HG02798 (cell line): ENCODE measurements at regions not wholly inside any gene's neighbourhood (a gene's known extent, or its start where the extent isn't known, plus 50 kb on each side); places are given as distances from the start of the nearest gene placed in this dataset.
"Not testable (repeated sequence)": the region's sequence is repeated elsewhere in the genome, so short reads cannot be mapped to it uniquely, and the experiment has no call there.

ENCODE experiments used
- ATAC-seq: cut with Tn5 transposase; IDR thresholded peaks from one replicate; pipeline ENCODE4 v1.9.1; 2021; ENCODE audit warnings: mild to moderate bottlenecking; ENCODE audit not compliant: unreplicated experiment, poor library complexity

DNA sequence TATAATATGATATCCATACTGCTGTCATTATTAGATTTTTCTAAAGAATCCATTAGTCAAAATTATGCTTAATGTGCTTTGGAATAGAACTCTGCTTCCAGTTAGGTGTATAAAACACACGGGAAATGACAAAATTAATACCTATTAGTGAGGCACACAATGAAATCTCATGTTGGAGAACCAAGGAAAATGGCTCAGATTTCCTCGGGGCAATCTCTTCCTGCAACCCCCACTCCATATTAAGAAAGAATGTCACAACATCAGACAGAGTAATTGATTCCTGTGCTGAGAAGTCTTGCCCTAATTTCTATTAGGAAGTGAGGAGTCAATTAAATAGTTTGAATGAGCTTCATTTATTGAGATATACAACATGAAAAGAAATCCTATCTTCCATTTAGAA lies 299.8 kb upstream of the KITLG start:
- no peak for ATAC-seq

DNA sequence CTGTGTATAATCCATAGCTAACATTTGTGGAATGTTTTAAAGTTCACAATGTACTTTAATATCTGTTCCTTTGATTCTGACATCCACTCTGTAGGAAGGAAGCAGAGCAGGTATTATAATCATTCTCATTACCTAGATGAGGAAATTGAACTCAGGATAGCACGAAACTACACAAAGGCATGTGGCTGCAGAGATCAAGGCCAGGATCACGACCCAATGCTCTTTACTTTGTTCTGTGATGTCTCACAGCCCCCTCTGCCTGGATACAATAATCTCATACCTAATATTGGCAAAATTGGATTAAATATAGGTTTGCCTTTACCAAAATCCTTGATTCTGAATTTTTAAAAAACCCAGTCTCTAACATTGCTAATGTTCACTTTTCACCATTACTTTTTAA lies 298.0 kb upstream of the KITLG start:
- no peak for ATAC-seq

DNA sequence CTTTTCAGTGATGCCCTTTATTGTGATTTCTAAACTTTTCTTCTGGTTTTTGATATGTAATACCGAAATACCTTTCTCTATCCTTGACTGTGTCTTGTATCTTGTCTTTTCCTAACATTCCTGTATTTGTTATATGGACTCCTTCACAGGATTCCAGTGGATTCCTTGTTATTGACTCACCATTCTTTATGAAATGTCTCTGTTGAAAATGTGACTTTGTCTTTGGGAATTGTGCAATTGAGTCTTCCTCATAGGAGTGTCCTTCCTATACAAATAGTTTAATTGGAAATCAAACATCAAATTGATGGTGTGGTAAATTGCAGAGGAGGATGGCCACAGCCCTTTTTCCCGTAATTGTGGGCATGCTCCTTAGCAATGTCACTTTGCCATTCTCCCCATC lies 296.6 kb upstream of the KITLG start:
- ATAC-seq = no peak

DNA sequence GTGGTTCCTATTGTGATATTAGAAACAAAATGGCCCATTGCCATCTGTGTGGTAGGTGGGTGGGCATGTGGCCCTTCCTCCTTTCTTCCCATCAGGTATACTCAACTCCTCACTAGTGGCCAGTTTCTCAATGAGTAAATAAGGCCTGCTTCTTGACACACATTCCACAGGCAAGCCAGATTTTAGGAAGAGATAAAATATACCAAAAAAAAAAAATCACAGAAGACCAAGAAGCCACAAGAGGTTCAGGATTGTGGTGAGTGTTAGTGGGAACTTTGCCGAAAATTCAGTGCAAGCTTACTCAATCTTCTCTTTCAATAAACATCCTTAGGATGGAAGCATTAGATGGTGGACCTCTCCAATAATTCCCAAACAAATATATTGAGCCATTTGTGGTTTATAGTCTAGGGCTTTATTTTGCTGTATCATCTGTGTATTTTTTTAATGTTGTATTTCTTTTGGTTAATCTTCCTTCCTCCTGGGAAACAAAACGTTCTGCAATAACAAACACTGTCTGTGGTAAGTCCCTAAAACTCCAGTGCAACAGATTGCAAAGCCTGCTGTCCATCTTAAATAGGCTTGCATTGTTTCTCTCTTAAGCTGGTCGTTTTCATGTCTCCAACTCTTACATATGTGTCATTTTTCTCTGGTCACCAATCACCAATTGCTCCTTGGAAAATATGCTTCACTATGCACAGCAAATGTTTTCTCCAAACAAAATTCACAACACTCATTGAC lies 289.9 kb upstream of the KITLG start:
- peak; percentile 33 for ATAC-seq

DNA sequence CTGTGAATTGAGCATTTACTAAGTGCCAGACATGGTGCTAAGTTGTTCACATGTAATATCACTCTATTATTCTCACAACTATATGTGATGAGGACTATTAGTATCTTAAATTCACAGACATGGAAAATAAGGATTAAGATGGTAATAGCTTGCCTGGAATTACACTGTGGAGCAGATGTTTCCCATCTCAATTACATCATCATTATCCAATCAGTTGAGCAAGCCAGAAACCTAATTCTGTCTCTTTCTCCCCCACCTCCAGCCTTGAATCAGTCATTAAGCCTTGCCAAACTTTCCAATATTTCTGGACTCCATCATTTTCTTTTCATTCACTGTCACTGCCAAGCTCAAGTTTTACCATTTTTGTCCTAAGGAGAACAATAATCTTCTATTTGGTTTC lies 287.8 kb upstream of the KITLG start:
- ATAC-seq = no peak

DNA sequence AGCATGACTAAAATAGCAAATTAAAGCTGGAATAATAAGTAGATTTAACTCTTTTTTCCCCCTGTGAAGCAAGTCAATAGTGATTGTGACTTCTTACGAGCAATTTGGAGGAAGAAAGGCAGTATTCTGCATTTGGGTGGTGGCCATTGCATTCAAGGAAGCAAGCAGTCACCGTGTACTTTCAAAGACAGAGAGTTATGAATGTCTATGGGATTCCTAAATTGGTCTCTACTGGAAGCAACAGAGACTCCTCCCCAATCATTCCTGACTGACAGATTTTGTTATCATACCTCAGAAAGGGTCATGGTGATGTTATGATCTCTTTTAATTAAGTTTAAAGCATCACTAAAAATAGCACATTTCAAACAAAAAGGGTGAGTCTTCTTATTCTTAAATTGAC lies 287.2 kb upstream of the KITLG start:
- no peak for ATAC-seq

DNA sequence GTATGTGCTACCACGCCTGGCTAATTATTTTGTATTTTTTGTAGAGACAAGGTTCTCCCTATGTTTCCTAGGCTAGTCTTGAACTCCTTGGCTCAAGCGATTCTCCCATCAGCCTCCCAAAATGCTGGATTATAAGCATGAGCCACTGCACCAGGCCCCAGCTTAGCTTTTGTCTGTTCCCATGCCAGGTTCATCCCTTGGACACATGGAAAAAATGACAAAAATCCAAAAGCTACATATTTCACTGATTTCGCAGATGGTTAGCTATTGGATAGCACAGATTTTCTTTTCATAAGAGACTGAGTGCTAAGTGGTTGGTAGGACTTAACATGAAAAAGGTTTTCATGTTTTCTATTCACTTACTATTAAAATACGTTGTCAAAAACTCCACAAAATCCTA lies 286.6 kb upstream of the KITLG start:
- ATAC-seq = no peak

DNA sequence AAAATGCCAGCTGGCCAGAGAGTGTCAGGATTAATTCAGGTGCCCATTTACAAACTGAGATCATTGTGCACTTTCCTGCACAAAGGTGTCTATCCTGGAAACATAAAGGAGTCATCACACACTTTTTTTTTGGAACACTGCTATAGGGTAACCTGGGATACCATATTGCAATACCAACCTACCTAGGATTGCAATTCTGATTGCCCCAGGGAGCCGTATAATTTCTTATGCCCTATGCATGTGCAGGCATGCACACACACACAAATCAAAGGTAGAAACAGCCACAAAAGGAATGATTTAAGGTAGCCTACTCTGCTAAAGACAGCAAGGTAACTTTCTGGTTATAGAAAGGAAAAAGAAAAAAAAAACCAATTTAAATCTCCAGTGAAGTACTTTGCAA lies 285.3 kb upstream of the KITLG start:
- no peak for ATAC-seq

DNA sequence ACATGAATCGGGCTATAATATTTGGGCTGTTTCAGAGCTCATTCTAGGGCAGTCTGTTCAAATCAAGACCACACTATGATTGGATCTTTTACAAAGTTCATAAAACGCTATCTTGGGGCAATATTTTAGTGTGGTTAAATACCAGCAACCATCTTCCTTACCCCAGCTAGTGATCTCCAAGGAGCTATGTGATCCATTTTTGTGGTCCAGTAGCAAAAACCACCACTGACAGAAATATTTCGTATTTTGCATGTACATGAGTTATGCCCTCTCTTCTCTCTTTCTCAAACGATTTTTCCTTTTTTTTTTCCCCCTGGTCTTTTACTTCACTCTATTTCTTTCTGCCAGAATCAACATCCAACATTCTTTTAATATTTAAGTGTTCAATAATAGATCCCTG lies 280.6 kb upstream of the KITLG start:
- no peak for ATAC-seq

DNA sequence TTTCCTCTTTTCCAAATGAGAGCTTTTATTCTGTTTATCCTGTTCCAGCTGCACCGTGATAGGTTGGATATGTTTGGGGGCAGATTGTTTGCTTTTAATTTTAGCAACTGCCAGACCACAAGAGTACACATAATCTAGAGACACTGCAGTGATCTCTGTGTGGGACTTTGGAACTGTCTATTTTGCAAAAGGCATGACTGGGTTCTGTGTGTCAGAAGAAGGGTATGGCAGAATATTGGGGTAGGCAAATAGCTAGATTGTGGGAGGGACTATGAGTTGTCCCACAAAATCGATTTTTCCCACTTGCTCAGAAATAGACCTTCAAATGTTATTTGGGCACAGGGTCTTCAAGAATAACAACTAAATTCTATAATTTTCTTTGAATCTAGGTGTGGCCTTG lies 275.9 kb upstream of the KITLG start:
- no peak for ATAC-seq

DNA sequence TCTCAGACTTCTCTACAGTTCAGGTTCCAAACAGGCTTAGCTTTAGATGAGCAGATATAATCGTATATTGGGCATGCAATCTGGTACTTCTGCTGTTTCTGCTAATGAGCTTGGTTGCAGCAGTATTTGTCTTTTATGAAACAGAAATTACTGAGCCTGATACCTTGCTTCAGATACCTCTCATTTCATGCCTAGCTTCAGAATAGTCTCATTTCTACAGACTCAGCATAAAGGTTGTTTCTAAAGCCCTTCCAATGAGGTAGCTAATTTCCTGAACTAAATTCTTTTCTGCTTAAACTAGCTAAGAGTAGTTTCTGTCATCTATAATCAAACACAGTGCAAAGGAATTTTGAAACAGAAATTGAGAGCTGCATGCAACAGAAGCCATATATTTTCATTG lies 275.0 kb upstream of the KITLG start:
- no peak for ATAC-seq

DNA sequence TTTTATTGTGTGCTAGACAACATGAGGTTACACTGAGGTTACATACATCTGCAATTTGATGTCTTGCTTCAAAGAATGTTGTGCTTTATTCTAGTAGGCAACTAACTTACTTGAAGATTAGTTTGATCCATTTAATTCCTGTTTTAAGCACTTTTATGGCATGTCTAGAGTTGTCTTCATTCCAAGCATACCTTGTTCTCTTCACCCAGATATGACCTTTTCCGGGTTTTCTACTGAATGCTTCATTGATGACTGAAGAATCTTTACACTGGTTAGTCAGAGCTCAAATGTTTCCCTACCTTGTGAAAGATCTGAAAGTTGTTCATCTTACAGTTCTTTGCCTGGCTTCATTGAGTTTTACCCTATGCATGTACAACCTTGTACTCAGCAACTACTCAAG lies 274.0 kb upstream of the KITLG start:
- ATAC-seq = no peak

DNA sequence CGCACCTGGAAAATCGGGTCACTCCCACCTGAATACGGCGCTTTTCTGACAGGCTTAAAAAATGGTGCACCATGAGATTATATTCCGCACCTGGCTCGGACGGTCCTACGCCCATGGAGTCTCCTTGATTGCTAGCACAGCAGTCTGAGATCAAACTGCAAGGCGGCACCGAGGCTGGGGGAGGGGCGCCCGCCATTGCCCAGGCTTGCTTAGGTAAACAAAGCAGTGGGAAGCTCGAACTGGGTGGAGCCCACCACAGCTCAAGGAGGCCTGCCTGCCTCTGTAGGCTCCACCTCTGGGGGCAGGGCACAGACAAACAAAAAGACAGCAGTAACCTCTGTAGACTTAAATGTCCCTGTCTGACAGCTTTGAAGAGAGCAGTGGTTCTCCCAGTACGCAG lies 267.0 kb upstream of the KITLG start:
- not testable (repeated sequence) for ATAC-seq

DNA sequence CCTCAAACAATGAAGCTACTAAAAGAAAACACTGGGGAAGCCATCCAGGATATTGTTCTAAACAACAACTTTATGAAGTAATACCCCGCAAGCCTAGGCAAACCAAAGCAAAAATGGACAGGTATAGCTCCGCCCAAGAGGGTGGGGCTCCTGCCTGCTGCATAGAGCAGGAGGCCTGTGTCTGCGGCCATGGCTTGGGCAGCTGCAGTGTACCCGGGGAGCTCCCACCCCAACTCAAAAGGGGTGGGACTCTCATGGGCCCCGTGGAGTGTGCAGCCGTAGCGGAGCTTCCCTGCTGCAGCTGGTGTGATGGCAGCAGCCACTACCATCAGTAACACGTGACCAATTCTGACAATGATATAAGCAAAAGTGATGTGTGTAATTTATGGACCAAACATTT lies 264.2 kb upstream of the KITLG start:
- no peak for ATAC-seq

DNA sequence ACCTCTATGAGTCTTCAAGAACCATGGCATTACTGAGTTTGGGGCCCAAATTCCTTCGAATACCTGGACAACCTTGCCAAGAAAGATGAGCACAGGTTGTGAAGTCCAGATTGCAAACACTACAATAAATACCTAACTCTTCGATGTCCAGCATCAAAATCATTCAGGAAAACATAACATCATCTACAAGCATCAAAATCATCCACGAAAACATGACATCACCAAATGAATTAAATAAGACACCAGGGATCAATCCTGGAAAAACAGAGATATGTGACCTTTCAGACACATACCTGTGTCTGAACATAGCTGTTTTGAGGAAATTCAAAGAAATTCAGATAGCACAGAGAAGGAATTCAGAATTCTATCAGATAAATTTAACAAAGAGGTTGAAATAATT lies 262.0 kb upstream of the KITLG start:
- ATAC-seq = no peak

DNA sequence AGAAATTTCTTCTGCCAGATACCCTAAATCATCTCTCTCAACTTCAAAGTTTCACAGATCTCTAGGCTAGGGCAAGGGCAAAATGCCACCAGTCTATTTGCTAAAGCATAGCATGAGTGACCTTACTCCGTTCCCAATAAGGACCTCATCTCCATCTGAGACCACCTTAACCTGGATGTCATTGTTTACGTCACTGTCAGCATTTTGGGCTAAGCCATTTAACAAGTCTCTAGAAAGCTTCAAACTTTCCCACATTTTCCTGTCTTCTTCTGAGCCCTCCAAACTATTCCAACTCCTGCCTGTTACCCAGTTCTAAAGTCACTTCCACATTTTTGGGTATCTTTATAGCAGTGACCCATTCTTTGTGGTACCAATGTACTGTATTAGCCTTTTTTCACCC lies 259.2 kb upstream of the KITLG start:
- ATAC-seq = no peak

DNA sequence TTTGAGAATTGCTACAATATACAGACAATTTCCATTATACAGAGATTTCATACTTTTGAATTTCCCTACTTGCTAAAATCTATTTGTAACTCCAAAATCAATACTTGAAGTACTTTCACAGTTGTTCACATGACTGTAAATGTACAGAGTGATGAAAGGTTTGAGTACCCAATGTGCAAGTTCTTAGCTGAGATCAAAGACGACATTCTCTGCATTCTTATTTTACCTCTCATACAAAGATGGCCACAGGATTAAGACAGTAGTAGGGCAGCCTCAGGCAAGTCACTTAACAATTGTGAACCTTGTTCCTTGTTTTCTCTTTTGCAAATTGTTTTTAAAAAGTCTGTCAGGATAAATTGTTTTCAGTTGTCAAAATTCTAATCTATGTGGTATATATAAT lies 255.9 kb upstream of the KITLG start:
- no peak for ATAC-seq

DNA sequence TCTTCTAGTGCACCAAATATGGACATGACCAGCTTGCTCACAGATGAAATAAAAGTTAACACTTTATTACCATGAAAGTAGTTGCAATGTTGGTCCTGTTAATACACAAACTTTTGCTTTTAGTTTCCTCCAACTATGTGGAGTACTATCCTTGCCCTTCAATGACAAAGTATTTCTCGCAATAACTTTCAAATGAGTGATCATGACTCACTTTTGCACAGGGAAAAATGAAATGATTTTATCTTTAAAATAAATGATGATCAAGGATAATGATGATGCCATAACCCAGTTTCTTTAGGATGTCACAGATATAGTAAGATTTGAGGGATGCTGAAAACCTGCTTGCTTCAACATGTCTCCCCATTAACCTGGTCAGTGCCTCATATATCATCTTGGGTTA lies 254.0 kb upstream of the KITLG start:
- no peak for ATAC-seq

DNA sequence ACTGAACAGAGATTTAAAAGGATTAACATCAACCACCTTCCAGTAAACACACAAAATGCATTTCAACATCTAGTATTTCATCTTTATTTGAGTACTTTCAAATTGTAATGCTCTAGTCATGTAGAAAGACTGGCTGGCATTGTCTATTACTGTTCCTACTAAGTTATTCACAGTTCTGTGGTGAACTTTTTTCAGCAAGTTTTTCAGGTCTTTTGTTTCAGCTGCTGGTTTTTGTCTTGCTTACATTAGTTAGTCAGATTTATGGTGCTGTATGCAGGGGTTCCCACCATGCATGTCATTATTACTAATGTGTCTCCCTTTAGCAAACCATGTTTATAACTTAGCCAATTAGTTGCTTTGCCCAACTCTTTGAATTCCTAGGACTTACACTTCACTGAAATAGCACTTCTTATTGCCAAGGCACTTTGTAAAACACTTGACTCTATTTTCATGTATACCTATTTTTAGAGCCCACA lies 253.4 kb upstream of the KITLG start:
- ATAC-seq = no peak

DNA sequence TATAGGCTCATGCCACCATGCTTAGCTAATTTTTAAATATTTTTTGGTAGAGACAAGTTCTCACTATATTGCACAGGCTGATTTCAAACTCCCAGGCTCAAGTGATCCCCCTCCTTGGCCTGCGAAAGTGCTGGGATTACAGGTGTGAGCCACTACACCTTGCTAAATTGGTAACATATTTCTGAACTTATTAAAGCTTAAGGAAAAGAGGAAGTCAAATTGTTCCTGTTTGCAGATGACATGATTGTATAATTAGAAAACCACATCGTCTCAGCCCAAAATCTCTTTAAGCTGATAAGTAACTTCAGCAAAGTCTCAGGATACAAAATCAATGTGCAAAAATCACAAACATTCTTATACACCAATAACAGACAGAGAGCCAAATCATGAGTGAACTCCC lies 248.3 kb upstream of the KITLG start:
- not testable (repeated sequence) for ATAC-seq

DNA sequence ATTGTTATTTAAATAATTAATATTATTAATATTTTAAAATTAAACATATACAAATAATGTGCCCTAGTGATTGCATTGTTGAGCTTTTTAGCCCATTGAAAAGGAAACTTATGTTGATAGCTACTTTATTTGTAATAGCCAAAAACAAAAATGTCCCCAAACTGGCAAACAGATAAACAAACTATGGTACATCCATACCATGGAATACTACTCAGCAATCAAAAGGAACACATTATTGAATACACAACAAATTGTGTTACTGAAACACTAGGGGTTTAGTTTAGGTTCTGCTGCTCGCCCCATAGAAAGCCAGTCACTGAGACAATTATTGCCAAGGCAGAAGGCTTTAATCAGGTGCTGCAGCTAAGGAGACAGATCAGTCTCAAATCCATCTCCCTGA lies 239.7 kb upstream of the KITLG start:
- no peak for ATAC-seq

DNA sequence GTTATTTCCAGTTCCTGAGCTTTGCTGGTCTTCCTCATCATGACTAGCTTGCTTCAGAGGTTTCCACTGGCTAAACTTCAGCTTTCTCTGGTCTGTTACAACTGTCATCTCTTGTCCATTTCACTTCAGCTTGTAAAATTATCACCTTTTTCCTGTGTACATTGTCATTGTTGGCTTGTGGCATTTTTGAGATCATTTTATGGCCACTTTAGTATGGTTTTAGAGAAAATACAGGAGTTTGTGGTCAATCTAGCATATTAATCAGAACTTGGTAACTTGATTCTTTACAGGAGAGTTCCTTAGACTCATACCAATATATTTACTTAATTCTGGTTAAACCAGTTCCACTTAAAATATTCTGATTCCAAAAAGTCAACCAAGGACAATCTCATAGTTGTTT lies 235.9 kb upstream of the KITLG start:
- no peak for ATAC-seq

DNA sequence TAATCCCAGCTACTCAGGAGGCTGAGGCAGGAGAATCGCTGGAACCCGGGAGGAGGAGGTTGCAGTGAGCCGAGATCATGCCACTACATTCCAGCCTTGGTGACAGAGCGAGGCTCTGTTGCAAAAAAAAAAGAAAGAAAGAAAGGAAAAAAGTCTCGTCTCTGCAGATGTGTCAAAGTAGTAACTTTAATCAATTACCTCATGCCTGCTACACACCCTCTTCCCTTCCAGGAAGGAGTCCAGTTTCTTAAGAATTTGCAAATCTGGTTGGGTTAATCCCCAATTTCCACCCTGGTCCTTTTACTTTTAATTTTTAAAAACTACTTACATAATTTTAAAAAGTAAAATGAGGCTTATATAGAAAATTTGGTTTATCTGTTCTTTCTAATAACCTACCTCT lies 234.5 kb upstream of the KITLG start:
- ATAC-seq = no peak
